MG63 (cell line): ENCODE measurements at regions not wholly inside any gene's neighbourhood (a gene's known extent, or its start where the extent isn't known, plus 50 kb on each side); places are given as distances from the start of the nearest gene placed in this dataset.
"Not testable (repeated sequence)": the region's sequence is repeated elsewhere in the genome, so short reads cannot be mapped to it uniquely, and the experiment has no call there.

Experiments used
- DNase-seq: peaks from one replicate; pipeline ENCODE4 v3.0.0-alpha.2; 2020
- H3K27me3 ChIP-seq: fragments of 250-450 bp; sonication (Bioruptor Pico); 2 replicates; pipeline ENCODE4 v1.5.1; 2020; ENCODE audit warnings: mild to moderate bottlenecking, moderate library complexity
- H3K36me3 ChIP-seq: fragments of 250-450 bp; sonication (Bioruptor Pico); 2 replicates; pipeline ENCODE4 v1.5.1; 2020; ENCODE audit warnings: mild to moderate bottlenecking, moderate library complexity
- H3K4me3 ChIP-seq: fragments of 250-450 bp; sonication (Bioruptor Pico); 2 replicates; pipeline ENCODE4 v1.5.1; 2020; ENCODE audit warnings: mild to moderate bottlenecking, moderate library complexity
- H3K9me3 ChIP-seq: fragments of 250-450 bp; sonication (Bioruptor Pico); 2 replicates; pipeline ENCODE4 v1.5.1; 2020; ENCODE audit warnings: mild to moderate bottlenecking, moderate library complexity

DNA sequence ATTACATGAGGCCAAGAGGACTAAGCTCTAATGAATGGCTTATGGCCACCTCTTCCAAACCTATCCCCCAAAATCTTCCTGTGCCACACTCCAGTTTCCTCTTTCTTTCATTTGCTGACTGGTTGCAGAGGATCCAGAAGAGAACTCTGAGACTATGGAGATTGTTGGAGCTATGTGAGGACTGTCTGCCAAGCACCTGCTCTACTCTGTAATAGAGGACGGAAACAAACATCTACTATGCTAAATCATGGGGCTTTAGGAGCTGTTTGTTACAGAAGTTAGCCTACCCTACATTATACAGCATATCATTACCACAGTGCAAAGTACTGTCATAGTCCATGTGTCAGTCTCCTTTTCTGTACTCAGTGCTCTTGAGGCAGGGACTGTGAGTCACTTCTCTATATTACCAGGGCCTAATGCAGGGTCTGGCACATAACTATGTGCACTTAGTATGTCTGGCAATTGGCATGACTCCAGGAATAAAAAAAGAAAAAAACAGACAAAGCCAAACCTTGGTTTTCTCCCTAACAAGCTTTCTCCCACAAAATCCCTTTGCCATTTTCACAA, 95.1 kb downstream of the RPAP3 start:
- peaks cover 23% of the 10 kb centered on the region for H3K9me3 ChIP-seq

DNA sequence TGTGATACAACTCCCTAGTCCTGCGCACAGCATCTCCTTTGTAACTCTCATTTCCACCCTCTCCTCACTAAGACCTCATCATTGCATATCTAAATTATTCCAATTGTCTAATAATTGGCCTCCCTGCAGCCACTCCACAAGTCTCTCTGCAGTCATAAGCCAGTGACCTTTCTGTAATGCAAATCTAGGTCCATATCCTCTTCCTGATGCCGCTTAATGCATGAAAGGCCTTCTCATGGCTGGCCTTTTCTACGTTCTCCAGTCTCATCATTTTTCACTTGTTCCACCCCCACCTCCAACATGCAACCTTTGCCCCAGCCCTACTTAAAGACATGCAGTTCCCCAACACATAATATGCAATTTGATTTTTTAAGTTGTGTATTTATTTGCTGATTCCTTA, 96.0 kb downstream of the RPAP3 start:
- no peaks in the 10 kb centered on the region for H3K27me3 ChIP-seq
- H3K9me3 ChIP-seq = peaks cover 23% of the 10 kb centered on the region

More for the DNA sequence above, 95.1 kb downstream of the RPAP3 start:
- peaks cover 8% of the 10 kb centered on the region for H3K36me3 ChIP-seq
- H3K4me3 ChIP-seq = no peak overlapping the region
- H3K27me3 ChIP-seq = no peaks in the 10 kb centered on the region
- DNase-seq = no peak

DNA sequence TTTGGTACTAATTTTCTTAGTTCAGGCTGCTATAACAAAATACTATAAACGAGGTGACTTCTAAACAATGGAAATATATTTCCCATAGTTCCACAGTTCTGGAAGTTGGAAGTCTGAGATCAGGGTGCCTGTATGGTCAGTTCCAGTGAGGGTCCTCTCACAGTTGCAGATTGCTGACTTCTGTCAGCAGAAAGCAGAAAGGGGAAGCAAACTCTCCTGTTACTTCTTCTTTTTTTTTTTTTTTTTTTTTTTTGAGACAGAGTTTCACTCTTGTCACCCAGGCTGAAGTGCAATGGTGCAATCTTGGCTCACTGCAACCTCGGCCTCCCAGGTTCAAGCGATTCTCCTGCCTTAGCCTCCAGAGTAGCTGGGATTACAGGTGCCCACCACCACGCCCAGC, 97.2 kb downstream of the RPAP3 start:
- H3K27me3 ChIP-seq, DNase-seq, H3K4me3 ChIP-seq, H3K36me3 ChIP-seq: not testable (repeated sequence)
- H3K9me3 ChIP-seq = peaks cover 21% of the 10 kb centered on the region

More for the DNA sequence above, 96.0 kb downstream of the RPAP3 start:
- peaks cover 8% of the 10 kb centered on the region for H3K36me3 ChIP-seq
- H3K4me3 ChIP-seq = no peak overlapping the region
- DNase-seq = no peak

DNA sequence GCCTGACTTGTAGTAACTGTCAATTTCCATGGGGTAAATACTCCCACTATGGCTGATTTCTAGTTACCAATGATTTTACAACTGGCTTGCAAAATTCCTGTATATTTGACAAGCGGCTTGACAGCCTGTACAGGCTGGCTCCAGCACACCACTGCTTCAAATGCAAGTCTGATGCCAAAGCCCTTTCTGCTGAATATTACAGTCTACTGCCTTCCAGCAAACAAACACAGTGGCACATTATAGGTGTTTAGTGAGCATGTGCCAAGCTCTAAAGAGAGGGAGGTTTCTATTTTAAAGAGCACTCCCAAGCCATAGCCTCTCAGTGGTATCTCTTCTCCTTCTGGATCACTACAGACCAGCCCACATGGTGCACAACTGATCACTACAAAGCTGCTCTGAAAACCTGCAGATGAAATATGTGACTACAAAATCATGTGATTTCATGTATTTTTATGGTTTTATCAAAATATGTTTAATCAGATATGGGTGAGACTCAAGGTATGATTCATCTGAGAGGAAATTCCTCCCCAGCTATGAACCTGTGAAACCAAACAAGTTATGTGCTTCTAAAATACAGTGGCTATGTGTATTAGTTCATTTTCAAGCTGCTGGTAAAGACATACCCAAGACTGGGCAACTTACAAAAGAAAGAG, 101.5 kb downstream of the RPAP3 start:
- no peak overlapping the region for H3K4me3 ChIP-seq
- no peak for DNase-seq
- H3K9me3 ChIP-seq = peaks cover 12% of the 10 kb centered on the region
- H3K36me3 ChIP-seq = peaks cover 2% of the 10 kb centered on the region; the same call in 1 of the 2 replicates
- no peaks in the 10 kb centered on the region for H3K27me3 ChIP-seq

DNA sequence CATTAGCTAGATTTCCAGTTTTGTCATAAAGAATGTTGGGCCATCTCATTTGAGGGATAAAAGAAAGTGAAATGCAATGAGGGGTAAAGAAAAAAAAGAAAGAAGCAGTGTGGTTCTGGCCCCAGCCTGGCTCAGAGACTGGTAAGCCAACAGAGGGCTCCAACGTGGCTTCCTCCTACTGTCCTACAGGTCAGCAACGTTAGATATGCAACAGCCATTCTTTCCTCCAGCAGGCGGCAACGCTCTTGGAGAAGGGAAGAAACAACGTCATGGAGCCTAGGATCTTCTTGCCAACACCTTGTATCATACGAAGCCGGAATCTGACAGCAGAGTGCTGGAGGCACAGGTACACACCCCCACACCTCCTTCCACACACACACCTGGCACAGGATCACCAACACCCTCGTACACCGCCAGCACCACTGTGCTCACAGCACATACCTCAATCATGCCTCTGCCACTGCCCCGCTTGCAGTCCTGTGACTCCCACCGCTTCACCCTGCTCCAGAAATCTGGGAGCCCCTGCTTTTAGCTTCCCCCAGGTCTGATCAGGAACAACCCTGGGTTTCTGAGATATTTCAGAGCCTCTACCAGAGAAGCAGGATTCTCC, 102.8 kb downstream of the RPAP3 start:
- DNase-seq = no peak
- Histone ChIP-seq H3K9me3 (peaks cover 11% of the 10 kb centered on the region), H3K4me3 (no peak overlapping the region), H3K27me3 (no peaks in the 10 kb centered on the region), H3K36me3 (peaks cover 2% of the 10 kb centered on the region; the same call in 1 of the 2 replicates)

DNA sequence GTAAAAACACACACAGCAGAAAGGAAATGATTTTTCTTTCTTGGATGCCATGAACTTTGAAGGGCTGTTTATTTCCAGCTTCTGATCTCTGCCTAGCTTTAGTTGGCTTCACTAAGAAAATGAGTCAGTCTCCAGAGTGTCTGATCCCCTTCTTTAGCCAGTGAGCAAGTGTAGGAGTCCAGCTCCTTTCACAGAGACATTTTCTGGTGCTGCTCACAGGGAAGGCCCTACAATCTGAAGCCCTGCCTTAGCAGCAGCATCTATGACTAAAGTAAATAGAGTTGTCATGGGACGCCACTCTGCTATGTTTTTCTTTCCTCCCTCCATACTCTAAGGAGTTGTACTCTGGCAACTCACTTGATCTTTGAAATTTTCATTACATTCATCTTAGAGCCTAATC, 103.5 kb downstream of the RPAP3 start:
- no peak overlapping the region for H3K4me3 ChIP-seq
- H3K9me3 ChIP-seq = peaks cover 6% of the 10 kb centered on the region
- peaks cover 2% of the 10 kb centered on the region; the same call in 1 of the 2 replicates for H3K36me3 ChIP-seq
- H3K27me3 ChIP-seq = no peaks in the 10 kb centered on the region
- DNase-seq = peak; percentile 23

DNA sequence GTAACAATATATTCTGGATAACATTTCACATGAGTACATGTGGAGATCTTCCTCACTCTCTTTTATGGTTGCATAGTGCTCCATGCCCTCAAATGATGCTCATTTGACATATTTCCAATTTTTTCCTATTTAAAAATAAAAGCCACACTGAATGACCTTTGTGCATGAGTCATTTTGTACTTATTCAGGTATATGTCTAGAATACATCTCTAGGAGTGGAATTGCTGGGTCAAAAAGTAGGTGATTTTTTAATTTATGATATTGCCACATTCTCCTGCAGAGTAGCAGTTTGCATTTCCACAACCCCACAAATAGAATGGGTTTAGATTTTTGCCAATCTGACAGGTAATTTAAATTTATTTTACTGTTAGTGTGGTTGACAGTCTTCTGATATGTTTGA, 104.8 kb downstream of the RPAP3 start:
- Histone ChIP-seq H3K27me3 (no peaks in the 10 kb centered on the region), H3K4me3 (no peak overlapping the region), H3K36me3 (peaks cover 2% of the 10 kb centered on the region; the same call in 1 of the 2 replicates), H3K9me3 (no peaks in the 10 kb centered on the region)
- DNase-seq = no peak

DNA sequence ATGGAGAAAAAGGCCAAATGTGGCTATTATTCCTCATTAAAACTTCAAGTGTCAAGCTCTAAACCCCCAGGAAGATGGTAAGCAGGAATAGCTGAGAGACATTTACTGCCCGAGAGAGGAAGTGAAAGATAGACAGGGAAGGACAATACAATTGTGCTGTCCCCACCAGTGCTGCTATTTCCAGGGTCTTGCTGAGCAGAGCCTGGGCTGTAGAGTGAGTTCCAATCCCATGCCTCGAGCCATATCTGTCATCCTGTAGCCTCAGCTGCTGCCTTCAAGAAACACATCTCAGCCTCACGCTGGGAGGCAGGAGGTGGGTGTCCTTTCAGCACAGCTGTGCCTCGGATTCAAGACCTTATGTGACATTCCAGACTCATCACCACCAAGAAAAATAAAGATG, 114.0 kb downstream of the RPAP3 start:
- DNase-seq = no peak
- H3K4me3 ChIP-seq = no peak overlapping the region
- H3K27me3 ChIP-seq = no peaks in the 10 kb centered on the region
- H3K36me3 ChIP-seq = no peaks in the 10 kb centered on the region
- H3K9me3 ChIP-seq = no peaks in the 10 kb centered on the region

DNA sequence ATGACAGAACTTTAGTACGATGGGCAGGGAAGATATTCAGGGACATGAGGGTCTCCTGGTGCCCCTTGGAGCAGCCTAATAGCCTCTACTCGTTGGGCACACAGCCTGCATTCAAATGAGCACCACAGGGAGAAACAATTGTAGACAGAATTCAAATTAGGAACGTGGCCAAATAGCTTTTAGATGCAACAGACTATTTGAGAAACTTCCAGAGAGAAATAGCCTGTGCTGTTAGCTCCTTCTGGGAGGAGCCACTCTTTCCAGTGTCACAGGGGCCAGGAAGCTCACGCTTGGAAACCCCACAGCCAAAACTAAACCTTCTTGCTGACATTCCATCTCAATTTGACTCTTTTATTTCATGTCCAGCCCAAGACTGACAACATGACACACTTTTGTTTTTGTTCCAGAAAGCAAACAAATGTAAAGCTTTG, 114.5 kb downstream of the RPAP3 start:
- DNase-seq = no peak

DNA sequence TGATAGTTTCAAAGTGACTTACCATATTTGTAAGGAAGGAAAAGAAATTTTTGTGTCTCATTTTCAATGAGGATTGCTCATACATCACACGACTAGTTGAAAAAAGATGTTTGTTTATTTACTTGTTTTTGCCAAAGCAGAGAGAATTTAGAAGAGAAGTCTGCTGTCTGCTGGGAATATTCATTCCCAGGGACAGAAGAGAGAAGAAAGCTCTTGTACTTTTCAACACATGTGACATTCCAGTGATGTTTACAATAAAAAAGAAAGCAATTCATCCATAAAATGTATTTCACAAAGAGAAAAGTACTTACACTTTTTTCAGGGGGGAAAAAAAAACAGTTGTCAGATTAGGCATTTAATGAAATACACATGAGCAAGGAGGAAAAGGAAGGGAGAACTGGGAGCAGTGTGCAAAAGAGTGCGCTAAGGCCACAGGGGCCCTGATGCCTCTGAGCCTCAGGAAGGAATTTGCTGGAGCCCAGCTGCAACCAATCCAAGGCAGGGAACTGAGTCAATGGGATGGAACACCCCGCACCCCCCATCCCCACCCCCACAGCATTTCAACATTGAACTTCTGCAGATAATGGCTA, 115.0 kb downstream of the RPAP3 start:
- Histone ChIP-seq H3K9me3 (no peaks in the 10 kb centered on the region), H3K4me3 (no peak overlapping the region), H3K27me3 (no peaks in the 10 kb centered on the region), H3K36me3 (no peaks in the 10 kb centered on the region)
- no peak for DNase-seq

More for the DNA sequence above, 114.5 kb downstream of the RPAP3 start:
- Histone ChIP-seq H3K4me3 (no peak overlapping the region), H3K27me3 (no peaks in the 10 kb centered on the region), H3K9me3 (no peaks in the 10 kb centered on the region), H3K36me3 (no peaks in the 10 kb centered on the region)

DNA sequence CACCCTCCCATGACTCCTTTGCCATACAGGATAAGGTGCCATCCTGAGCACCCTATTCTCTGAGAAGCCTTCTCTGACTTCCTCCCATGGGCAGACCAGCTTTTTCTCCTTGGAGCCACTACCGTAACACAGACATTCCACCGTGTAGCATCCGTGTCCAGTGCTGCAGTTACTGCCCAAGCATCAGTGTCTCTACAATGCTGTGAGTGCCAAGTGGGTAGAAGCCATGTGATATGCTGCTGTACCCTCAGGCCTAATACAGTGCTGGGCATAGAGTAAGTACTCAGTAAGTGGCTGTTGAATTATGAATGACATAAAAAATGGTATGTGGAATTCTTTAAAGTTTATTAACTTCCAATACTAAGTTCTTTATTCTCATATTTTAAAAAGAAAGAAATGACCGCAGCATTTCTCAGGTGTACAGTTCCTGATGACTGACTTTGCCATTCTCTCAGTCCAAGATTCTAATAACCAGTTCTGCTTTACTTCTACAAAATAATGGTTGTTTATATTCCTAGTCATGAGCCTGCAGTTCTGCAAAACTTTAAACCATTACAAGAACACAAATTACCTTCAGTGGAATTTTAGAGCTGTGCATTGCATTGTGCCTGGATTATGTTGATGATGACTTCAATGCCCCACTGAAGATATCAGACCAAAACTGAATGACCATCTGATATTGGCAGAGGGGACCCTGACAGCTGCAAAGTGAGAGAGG, 118.7 kb downstream of the RPAP3 start:
- Histone ChIP-seq H3K36me3 (no peaks in the 10 kb centered on the region), H3K9me3 (no peaks in the 10 kb centered on the region), H3K4me3 (no peak overlapping the region), H3K27me3 (no peaks in the 10 kb centered on the region)
- no peak for DNase-seq

DNA sequence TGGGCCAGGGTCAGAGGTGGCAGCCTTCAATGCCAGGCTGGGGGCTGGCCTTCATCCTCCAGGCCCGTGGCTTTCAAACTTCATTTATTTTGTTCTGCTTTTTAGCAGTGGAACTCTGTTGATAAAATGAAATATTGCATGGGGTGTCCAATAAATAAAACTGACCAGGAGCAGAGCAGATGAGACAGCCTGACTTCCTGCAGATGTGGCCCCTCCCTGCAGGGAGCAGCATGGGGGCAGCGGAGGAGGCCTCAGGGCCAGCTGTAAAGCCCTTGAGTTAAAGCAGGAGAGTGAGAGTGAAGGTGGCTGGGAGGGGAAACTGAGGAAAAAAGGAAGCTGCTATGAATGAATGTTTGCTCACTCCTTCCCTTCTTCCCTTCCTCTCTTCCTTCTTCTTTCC, 120.3 kb downstream of the RPAP3 start:
- Histone ChIP-seq H3K9me3 (no peaks in the 10 kb centered on the region), H3K27me3 (no peaks in the 10 kb centered on the region), H3K4me3 (no peak overlapping the region), H3K36me3 (no peaks in the 10 kb centered on the region)
- DNase-seq = no peak

DNA sequence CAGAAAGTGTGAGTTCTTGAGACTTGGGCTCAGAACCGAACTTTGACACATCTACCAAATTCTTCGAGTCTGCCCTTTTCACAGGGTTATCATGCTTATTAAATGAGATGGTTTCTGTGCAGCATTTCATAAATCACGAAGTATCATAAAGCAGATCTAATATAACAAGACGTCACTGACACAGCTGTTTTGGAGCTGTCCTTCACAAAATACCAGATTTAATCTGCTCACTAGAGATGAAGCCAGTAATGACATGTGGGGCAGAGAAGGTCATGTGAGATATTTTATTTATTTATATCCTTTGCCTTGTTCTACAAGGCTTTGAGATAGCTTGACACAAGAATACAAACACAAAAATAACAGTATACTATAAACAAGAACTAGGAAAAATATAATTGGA, 127.0 kb downstream of the RPAP3 start:
- DNase-seq = no peak

DNA sequence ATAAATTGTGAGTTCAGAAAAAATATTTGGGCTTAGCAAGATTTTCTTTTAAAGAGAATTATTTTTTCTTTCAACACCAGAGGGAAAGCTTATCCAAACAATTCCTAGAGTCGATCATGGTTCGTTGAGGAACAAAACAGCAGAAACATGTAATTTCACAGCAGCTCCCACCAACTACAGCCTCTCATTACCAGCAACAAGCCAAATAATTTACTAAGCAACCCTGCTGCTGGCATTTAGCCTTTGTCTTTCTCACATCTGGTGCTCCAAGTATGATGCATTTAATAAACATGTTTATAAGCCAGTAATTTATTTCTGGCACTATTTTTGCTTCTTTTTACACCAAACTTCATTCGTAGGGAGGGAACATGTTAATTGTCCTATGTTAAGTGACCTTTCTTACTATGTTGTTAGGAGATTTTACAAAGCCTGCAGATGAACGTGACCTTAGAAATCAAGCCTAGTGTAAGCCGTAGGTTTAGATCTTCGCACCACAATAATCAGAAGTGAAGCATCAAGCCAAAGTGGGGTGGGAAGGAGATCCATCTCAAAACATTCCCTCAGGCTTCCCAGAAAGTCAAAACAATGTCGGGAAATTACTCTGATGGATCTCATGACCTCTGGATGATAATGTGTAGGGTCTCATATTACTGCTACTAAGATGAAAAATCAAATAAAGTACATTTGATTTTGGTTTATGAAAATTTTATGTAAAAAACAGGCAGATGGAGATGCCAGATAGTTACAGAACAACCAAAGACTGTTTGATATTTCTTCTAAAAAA, 128.4 kb downstream of the RPAP3 start:
- DNase-seq = no peak
- Histone ChIP-seq H3K27me3 (no peaks in the 10 kb centered on the region), H3K9me3 (no peaks in the 10 kb centered on the region), H3K4me3 (no peak overlapping the region), H3K36me3 (no peaks in the 10 kb centered on the region)

More for the DNA sequence above, 127.0 kb downstream of the RPAP3 start:
- H3K36me3 ChIP-seq = no peaks in the 10 kb centered on the region
- no peaks in the 10 kb centered on the region for H3K9me3 ChIP-seq
- no peaks in the 10 kb centered on the region for H3K27me3 ChIP-seq
- no peak overlapping the region for H3K4me3 ChIP-seq

DNA sequence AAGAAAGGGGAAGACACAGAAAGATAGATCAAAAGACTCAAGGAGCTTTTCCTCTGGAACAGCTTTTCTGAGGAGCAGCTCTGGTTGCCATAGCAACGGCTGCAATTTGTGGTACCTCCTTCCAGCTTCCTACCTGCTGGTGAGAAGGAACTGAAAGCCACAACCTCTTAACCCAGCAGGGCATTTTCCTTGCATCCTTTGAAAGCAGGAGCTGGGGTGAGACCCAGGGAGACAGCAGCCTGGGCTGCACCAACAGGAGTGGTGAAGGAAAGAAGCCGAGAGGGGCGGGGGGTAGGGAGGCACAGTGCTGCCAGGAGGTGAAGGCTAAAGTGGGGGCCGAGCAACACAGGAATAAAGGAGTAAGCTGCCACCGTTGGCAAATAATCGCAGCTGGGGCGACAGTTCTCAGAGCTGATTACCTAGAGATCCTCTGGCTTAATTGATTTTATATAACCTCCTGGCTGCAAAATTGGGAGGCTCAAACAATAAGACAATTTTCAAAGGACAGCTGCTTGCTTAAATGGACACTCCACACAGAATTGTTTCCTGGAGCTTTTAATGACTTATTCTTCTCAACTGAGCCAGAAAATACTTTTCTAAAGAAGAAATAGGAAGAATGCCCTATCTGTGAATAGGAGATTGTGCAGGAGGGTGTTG, 129.4 kb downstream of the RPAP3 start:
- H3K9me3 ChIP-seq = no peaks in the 10 kb centered on the region
- H3K27me3 ChIP-seq = no peaks in the 10 kb centered on the region
- H3K4me3 ChIP-seq = no peak overlapping the region
- no peak for DNase-seq
- no peaks in the 10 kb centered on the region for H3K36me3 ChIP-seq
